ENCODE measurements at regions not wholly inside any gene's neighbourhood (a gene's known extent, or its start where the extent isn't known, plus 50 kb on each side); places are given as distances from the start of the nearest gene placed in this dataset.

DNA sequence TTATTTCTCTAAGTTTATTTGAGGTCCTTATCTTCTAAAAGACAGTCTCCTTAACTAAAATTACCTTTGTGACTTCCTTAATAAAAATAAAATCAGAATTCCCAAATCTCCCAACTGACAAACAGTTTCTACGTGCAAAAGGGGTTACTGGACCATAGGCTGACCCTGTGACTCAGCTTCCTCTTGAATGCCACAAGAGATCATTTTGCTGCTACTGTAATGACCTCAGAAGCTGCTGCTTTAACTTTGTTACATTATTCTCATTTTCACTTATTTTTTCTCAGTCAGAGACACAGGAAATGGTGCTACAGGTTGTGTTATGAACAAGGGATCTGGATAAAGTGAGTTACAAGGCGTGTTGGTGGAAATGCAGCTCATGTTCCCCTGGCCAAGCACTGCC, 132.2 kb upstream of the TMTC2 start:
- Histone ChIP-seq H4K20me1 (ENCODE audit: insufficient read depth) (no peaks in the 10 kb centered on the region), H3K36me3 (ENCODE audit: control insufficient read depth in 1 of 2, insufficient read depth in 2 of 2, low read length in 2 of 2) (no peaks in the 10 kb centered on the region), H3K79me2 (ENCODE audit: insufficient read depth, low read length) (no peaks in the 10 kb centered on the region), H3K4me3 (replicated peaks in 1 of 2; ENCODE audit: low read depth in 1 of 2, low read length in 2 of 2) (no peak overlapping the region), H3K9me3 (ENCODE audit: control insufficient read depth in 1 of 2, insufficient read depth in 1 of 2, low read depth in 1 of 2, low read length in 2 of 2) (no peaks in the 10 kb centered on the region), H3K9me2 (ENCODE audit: insufficient read depth) (no peaks in the 10 kb centered on the region), H3K9ac (ENCODE audit: low read length) (no peak overlapping the region), H3K27ac (ENCODE audit: low read depth, low read length) (no peak overlapping the region), H3K4me1 (ENCODE audit: control insufficient read depth in 1 of 2, insufficient read depth in 2 of 2, low read length in 2 of 2) (no peaks in the 10 kb centered on the region), H3K27me3 (ENCODE audit: insufficient read depth, low read length) (no peaks in the 10 kb centered on the region), H3K4me2 (ENCODE audit: low read length) (no peak overlapping the region), H2AFZ (ENCODE audit: low read depth, low read length, poor library complexity, severe bottlenecking) (no peak overlapping the region)
- DNase-seq (ENCODE audit: low read depth, low spot score) = no peak
- ChIA-PET RAD21 (ENCODE audit: low non-redundant PET in 1 of 2, low total read pairs in 2 of 2, uncharacterized antibody in 2 of 2, unreplicated experiment in 2 of 2) (no interaction called here), POLR2A (no interaction called here), CTCF (no interaction called here)
- no TSS peak for BruUV-seq (replicated peaks)
- no peak for ATAC-seq
- TF ChIP-seq YY1 (IDR thresholded peaks at IDR 0.05; ENCODE audit: extremely low read depth, insufficient replicate concordance, low read depth, low read length) = no peak
- TF ChIP-seq ATF3 (IDR thresholded peaks at IDR 0.05) = no peak
- no peak for TF ChIP-seq EZH2phosphoT487 (IDR thresholded peaks at IDR 0.05; ENCODE audit: borderline replicate concordance)
- no peak for TF ChIP-seq SRF (IDR thresholded peaks at IDR 0.05; ENCODE audit: low read depth)
- no peak for TF ChIP-seq ZFX (IDR thresholded peaks at IDR 0.05)
- no peak for TF ChIP-seq EZH2 (IDR thresholded peaks at IDR 0.05)
- no peak for TF ChIP-seq MAX (IDR thresholded peaks at IDR 0.05)
- TF ChIP-seq POLR2AphosphoS5 (IDR thresholded peaks at IDR 0.05; ENCODE audit: low read depth, low read length) = no peak
- TF ChIP-seq ZNF274 (IDR thresholded peaks at IDR 0.05; ENCODE audit: low read depth, low read length) = no peak
- no peak for TF ChIP-seq RAD21 (IDR thresholded peaks at IDR 0.05; ENCODE audit: low read depth)
- TF ChIP-seq REST (IDR thresholded peaks at IDR 0.05; ENCODE audit: low read depth) = no peak
- TF ChIP-seq ELF1 (IDR thresholded peaks at IDR 0.05; ENCODE audit: borderline replicate concordance, low read depth) = no peak
- no peak for TF ChIP-seq POLR2A (IDR thresholded peaks at IDR 0.05; ENCODE audit: borderline replicate concordance, extremely low read depth, insufficient read depth, insufficient read length)
- TF ChIP-seq, protein P1, sequence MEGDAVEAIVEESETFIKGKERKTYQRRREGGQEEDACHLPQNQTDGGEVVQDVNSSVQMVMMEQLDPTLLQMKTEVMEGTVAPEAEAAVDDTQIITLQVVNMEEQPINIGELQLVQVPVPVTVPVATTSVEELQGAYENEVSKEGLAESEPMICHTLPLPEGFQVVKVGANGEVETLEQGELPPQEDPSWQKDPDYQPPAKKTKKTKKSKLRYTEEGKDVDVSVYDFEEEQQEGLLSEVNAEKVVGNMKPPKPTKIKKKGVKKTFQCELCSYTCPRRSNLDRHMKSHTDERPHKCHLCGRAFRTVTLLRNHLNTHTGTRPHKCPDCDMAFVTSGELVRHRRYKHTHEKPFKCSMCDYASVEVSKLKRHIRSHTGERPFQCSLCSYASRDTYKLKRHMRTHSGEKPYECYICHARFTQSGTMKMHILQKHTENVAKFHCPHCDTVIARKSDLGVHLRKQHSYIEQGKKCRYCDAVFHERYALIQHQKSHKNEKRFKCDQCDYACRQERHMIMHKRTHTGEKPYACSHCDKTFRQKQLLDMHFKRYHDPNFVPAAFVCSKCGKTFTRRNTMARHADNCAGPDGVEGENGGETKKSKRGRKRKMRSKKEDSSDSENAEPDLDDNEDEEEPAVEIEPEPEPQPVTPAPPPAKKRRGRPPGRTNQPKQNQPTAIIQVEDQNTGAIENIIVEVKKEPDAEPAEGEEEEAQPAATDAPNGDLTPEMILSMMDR (IDR thresholded peaks at IDR 0.05 in 2 of 3, conservative IDR thresholded peaks at IDR 0.05 in 1 of 3; ENCODE audit: borderline replicate concordance in 1 of 3, insufficient read depth in 1 of 3, low read depth in 2 of 3, low read length in 2 of 3) = no peak
- TF ChIP-seq SIN3A (IDR thresholded peaks at IDR 0.05; ENCODE audit: low read depth) = no peak
- intact Hi-C loops (cut with micrococcal nuclease) = no loop called here
